Amygdala (tissue), 56 donors: ENCODE measurements at regions not wholly inside any gene's neighbourhood (a gene's known extent, or its start where the extent isn't known, plus 50 kb on each side); places are given as distances from the start of the nearest gene placed in this dataset.
A peak's percentile ranks its signal among the peaks of the same experiment; 100 is the strongest.
"Not testable (repeated sequence)": the region's sequence is repeated elsewhere in the genome, so short reads cannot be mapped to it uniquely, and the experiment has no call there.

Experiments
- DNase-seq, 56 donors: peaks; one replicate each; lab custom pipeline; 2025; lab: John Stamatoyannopoulos, UW

DNA sequence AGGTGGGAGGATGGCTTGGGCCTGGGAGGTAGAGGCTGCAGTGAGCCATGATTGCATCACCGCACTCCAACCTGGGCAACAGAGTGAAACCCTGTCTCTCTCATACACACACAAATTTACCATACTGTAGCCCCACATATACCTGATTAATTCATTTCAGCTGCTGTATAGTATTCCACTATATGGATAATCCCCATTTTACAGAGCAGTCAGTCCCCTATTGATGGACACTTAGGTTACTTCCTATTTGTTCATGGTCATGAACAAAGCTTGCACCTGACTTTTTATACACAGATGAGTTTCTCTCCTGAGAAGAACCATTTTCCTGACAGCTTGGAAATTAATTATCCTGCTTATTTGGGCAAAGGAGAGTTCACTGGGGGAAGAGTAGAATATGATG is 59.2 kb downstream of the EMX2 start:
- DNase-seq = no peak

DNA sequence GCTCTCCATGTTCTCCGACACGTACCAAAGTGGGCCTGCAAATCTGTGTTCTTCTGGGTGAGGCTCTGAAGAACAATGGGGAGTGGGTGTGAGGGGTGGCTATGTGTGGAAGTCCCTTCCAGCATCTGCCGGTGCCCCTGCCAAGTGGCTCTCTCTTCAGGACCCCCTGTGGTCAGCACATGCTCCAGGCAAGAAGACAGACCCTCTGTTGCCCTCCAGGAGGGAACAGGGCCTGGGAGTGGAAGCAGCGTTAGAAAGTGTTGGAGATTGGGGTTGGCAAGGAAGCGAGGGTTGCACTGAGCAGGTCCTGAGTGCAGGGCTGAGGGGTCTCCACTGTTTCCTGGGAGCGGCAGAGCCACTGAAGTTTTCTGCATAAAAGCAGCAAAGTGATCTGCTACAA is 60.5 kb downstream of the EMX2 start:
- DNase-seq = no peak

DNA sequence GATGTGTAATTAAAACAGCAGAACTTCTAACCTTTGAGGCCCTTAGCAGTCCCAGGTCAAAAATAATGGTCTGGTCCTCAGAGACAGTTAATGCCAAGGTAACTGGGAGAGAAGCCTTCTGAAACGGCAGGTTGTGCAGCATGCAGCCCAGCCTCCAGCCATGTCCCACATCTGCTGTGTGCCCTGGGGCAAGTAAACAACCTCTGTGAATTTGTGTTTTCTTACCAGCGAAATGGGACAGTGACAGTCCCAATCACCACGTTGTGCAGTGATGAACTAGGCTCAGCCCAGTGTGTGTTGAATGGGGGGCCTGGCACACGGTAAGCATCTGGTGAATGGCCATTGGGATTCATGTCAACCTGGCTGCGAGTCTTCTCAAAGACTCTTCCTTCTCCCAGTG is 61.2 kb downstream of the EMX2 start:
- no peak for DNase-seq

DNA sequence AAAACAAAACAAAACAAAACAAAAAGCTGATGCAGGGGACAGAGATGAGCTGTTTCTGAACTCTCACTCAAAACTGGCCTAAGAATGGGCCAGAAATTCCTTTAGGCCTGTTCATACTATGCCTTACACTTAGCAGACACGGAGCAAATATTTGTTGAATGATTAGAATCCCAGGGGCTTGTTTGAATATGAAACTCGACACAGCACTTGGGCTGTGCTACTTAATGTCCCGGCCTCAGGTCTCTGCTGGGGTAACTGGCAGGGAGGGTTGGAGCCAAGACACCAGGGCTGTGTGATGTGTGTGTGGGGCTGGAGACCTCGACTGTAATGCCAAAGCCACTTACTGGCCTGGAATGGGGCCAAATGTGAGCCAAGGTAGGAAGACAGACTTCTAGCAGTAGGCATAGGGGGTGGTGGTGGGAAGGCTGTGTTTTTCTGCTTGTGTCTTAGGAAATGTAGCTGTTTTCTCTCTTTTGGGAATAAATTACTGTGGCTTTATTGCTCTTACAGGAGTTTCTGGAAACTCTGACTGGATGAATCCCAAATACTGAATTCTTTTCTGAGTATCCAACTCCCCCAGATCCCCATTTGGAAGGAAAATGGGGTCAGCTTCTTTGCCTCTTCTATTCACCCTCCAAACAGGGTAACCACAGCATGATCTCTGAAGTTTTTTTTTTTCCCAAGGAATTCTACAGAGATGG is 66.7 kb downstream of the EMX2 start:
- peak in 32 of 56 donors; percentile 2 to 60 (median 11) for DNase-seq

DNA sequence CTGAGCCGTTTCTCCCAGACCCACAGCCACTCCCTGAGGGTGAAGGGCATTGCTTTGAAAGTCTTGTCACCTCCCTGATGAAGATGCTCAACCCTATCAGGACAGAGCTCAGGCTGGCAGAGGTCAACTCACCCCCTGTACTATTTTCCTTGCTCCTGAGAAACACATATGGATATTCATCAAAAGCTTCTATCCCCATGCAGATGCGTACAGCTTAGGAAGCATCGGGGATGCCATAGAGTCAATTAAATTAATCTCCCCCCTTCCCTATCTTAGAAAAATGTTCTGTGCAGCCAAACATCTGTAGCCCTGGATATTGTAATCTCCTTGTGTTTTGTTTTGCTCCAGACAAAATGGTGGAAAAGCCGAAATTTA is 67.2 kb downstream of the EMX2 start:
- no peak for DNase-seq

DNA sequence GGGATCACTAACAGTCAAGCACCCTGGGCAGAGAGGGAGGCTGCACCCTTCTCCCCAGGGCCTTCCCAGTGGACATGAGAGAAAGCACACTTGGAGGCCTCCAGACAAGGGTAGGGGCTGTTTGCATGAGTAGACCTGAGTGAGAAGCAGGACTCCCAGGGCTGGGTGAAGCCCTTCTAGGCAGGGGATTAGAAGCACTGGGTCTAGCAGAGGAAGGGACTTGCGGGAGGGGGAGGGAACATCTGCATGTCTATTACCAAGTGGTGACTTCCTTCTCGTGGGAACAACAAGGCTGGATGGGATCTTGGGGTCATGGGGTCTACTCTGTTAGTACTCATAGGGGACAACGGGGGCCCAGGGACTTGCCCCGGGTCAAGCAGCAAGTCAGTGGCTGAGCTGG is 67.8 kb downstream of the EMX2 start:
- no peak for DNase-seq

DNA sequence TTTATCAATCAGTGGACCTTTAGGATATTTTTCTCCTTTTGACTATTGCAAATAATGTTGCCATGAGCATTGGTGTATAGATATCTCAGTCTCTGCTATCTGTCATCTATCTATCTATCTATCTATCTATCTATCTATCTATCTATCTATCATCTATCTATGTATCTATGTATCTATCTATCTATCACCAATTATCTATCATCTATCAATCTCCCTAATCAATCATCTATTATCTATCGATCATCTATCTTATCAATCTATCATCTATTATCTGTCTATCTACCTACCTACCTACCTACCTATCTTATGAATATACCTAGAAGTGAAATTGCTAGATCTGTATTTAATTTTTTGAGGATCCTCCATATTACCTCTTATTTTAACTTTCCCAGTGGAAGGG is 69.6 kb downstream of the EMX2 start:
- no peak for DNase-seq

DNA sequence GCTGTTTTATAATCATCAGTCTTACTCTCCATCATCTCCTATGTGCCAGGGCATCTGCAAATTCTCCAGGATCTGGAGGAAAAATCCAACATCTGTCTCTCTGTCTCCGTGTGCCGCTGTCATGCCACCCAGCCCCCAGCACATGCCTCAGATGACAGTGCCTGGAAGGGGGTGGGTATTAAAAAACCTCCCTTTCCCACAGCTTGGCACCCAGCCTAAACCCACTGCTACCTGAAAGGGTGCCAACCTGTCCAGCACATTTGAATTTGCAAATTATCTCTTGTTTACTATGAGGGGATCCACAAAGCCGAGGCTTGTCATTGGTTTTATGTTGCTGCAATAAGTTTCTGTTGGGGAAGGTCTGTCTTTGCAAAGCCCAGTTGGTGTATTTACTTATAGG is 73.1 kb downstream of the EMX2 start:
- no peak for DNase-seq

DNA sequence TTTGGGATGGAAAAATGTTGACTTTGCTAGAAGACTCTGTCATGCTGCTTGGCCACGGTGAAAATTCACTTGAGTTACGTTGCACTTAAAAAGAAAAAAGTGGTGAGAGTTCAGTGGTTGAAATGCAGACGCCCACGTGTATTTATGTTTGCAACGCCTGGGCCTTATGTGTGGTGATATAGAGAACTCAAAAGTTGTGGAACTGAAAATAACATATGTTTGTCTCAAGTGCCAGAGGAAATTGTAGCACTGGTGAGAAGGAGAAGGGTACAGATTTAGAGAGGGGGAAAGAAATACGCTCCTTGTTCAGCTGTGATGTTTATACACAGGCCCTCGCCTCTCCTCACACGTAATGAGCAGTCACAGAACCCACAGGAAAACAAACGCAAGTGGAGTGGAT is 73.6 kb downstream of the EMX2 start:
- no peak for DNase-seq

DNA sequence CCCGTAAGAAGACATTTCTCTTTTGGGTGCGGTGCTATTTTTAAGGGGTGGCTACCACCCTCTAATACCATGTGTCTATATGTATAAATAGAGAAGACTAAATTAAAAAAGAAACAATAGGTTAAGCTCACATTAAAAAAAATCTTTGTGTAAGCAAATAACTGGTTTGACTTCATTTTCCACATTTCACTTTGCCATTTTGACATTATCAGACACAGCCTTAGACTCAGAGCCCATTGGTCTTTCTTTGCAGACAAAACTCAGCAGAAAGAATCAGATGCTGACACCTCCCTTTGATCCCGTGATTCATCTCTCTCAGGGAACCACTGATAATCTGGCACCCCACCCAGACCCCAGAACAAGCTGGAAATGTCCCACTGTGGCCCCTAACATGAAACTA is 74.5 kb downstream of the EMX2 start:
- no peak for DNase-seq

DNA sequence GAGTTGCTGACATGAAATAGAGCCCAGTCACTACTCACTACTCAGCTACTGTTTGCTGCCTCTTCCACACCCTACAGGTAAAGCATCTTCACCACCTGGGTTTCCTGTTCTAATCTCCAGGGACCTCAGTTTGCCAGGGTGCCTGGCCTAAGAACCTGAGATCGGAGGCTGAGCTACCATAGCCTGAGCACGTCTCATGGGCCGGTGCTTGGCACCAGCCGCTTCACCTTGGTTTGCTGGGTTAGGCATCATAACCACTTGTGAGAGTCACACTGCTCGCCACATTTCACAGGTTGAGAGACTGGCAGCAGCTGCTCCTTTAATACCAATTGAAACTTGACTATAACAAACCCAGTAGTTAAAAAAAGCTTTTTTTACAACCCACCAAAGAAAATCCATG is 75.1 kb downstream of the EMX2 start:
- no peak for DNase-seq

DNA sequence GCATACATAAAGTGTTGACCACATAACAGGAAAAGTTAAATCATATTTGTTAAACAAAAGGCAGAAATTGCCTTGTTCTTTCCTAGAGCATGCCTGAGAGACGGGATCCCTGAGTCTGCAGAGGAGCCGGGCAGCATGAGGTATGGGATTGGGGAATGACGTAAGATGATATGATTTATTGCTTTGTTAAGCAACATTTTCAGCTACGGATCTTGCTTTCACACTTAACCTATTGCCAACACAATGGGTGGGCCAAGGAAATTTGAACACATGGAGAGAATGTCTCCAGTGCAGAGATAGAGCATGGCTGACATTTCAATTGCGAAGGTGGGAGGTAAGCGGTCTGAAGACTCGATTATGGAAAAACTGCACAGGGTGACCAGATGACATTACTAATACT is 76.7 kb downstream of the EMX2 start:
- no peak for DNase-seq

DNA sequence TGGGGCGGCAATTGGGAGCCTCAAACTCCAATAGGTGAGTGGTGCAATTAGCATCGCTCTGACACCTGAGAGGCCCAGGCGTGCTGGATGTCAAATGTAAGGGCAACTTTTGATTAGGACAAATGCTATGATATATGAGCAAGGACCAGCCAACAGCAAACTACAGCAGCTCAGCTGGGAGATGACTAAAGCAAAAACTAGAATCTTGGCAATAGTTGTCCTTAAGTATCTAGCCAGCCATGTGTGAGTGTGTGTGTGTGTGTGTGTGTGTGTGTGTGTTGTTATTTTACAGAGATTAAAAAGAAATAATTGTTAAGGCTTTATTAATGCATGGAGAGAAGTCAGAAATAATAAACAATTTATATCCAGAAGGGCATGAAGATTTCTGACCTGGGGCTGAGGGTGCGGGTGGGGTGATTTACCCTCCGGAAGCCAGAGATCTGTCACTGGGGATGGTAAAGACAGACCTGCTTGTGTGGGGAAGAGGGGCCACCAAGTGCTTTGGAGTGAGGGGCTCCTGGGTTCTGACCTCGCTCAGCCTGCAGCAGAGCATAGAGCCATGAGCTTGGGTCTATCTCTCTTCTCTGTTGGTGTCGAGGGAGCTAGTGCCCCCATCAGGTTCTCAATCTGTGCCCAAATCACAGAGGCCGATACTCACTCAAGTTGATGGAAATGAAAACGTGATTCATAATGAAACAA is 77.3 kb downstream of the EMX2 start:
- DNase-seq = no peak

DNA sequence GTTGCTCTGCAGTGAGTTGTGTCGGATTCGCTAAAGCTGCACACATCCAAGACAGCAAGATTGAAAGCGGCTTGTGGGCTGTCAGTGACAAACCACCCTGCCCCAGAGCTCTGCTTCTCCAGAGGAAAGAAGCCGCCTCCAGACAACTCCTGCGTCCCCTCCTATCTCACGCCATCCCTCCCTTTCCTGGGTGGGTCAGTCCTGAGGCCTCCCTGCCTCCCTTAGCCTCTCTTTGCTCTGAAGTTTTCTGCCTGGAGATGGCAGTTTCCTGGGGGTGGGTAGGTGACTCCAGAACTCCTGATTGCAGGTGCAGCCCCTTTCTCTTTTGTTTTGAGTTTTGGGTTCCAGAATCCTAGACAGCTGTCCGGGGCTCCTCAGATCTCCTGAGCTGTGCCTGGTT is 78.7 kb downstream of the EMX2 start:
- no peak for DNase-seq

DNA sequence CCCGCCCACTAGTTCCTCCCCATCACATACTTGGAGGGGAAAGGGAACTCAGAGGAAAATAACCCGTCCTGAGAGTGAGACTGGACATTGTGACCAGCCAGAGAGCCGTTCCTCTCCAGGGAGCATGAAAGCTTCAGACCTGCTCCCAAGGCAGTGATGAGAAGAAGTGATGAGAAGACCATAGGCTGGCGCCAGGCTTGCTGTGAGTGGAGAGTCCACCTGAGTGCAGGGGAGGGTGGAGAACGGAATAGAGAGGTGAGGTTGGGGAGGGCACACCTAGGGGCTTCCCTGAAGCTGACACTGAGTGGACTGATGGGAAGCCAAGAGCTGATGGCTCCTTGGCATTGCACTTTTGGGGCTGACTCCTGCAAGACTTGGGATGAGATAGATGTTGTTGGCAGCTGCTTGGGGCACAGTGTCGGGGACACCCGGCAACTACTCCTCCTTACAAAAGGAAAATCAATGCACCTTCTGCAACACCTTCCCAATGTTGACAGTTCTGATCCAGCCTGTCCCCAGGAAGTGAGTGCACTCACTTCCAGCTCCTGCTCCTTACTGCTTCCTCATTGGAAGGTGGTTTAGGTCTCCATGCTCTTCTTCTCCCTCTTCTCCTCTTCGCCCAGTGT is 79.4 kb downstream of the EMX2 start:
- DNase-seq = no peak

DNA sequence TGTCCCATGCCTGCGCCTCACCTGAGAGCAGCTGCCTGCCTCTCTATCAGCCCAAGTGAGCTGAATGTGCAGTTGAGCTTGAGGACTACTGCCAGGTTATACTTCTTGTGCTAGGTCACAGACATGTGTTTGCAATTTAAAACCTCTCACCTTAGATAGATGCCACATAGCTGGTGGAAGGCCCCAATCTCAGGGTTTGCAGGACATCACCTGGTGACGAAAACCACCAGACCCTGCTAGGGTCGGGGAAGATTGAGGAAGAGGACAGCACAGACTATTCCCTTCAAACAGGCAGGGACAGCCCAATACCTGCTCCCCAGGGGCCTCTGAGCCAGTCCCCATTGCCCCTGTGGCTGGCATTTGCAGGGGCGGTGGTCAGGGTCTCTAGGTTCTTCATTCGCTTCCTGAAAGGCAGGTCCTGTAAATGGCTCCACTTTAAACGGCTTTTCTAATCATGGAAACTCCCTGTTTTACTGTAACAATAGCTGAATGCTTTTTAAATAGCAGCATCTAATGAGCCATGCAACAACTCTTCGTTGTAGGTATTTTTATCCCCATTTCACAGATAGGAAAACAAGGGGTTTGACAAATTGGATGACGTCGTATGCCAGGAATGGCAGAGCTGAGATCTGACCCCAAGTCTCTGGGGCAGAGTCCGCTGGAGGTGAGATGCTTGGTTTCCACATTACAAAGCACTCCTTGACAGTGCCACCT is 80.1 kb downstream of the EMX2 start:
- no peak for DNase-seq

DNA sequence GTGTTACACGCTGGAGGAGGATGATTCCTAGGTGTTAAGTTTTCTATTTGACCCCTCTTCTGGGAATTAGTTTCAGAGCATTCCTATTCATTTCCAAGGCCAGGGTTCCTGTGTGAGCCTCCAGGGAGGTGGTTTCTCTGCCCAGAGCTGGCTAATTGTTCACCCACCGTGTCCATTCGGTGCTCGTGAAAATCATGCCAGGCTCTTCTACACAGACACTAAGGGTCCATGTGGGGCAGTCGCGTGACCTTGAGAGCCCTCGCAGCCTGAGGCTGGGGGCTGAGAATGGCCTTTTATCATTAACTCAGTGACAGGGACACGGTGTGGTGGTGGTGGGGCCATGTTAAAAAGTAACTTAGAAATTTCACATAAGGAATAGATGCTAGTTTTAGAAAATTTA is 83.7 kb downstream of the EMX2 start:
- no peak for DNase-seq

DNA sequence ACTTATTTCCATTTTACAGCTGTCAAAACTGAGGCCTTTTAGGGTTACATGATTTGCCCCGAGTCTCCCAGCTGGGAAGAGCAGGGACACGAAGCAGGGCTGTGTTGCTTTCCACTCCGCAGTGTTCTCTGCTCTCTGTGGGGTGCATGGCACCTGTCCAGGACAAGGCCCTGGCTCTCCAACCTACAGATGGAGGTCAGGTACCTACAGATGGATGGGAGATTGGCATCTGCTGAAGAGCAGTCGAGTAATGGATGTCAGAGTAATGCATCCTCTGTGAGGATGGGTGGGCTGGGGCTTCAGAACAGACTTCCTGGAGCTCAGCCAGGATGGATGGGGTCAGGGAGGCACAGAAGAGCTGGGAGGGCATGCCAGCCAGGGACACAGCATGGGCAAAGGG is 85.0 kb downstream of the EMX2 start:
- no peak for DNase-seq

DNA sequence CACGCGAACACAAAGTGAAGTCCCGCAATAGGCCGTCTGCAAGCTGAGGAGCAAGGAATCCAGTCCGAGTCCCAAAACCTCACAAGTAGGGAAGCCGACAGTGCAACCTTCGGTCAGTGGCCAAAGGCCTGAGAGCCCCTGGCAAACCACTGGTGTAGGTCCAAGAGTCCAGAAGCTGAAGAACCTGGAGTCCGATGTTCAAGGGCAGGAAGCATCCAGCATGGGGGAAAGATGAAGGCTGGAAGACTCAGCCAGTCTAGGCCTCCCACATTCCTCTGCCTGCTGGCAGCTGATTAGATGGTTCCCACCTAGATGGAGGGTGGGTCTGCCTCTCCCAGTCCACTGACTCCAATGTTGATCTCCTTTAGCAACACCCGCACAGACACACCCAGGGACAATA is 87.2 kb downstream of the EMX2 start:
- not testable (repeated sequence) for DNase-seq

DNA sequence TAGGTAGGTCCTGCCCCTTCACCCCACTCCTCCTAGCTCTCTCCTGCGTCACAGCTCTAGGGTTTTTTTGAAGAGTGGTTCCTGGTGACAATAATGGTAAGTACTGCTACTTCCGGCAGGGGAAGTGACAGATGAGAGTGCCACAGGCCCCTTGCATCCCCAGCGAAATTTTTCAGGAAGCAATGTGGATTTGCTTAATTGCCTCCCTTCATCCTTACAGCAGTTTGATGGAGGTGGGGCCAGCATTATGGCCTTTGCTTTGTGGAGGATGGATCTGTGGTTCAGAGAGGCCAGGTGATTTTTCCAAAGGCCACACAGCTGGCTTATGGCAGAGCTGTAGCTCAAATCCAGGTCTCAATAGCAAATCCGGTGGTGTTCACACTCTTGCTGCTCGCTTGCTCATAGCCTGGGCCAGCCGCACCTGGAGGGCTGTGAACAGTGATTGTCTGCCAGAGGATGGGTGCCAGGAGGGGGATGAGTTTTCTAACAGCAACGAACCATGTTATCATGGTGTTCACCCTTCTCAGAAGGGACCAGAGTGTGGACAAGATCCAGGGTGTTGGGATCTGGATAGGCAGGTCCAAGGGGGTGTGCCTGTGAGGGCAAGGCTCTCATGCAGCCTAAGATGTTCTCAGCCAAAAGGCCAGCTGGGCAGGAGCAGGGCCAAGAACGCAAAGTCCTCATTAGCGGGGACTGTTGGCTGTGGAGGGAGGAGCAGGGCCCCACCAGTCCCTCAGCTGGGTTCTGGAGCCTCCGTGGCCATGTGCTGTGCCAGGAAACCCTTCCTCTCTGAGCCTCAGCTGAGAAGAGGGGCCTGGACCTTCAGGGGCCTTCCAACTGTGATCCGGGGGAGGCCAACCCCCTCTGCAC is 89.0 kb downstream of the EMX2 start:
- peak in 48 of 56 donors; percentile 11 to 85 (median 51) for DNase-seq

DNA sequence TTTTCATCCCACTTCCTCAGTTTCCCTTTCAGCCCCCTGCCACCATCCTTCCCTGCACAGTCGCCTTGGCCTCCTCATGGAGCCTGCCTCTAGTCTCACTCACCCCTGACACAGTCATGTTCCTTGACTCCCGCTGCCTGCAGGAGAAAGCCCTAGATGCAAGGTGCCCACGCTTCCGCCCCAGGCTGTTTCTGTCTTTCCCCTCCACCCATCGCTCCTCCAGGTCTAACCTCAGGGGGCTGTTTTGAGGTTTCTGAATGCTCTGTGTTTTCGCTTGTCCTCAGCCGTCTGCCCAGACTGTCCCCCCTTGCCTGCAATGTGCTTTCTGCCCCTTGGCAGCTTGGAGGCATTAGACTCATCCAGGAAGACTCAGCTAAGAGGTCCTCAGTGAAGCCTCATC is 89.9 kb downstream of the EMX2 start:
- no peak for DNase-seq
